ENCODE measurements at regions not wholly inside any gene's neighbourhood (a gene's known extent, or its start where the extent isn't known, plus 50 kb on each side); places are given as distances from the start of the nearest gene placed in this dataset.

DNA sequence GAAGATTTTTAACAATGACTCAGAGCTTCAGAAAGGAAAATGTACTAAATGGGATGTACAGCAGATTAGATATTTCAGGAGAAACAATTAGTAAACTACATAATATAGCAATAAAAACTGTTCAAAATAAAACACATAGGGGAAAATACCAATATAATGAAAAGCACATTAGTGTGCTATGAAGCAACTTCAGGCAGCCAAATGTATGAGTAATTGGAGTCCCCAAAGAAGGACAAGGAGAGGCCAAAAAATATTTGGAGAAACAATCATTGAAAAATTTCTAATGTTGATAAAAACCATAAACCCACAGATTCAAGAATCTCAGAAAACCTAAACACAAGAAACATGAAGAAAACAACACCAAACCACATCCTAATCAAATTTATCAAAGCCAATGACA lies 129.3 kb upstream of the CHRDL1 start:
- TF ChIP-seq RARB (CRISPR knock-in tag; IDR thresholded peaks at IDR 0.05): no peak
- TF ChIP-seq, protein P1, sequence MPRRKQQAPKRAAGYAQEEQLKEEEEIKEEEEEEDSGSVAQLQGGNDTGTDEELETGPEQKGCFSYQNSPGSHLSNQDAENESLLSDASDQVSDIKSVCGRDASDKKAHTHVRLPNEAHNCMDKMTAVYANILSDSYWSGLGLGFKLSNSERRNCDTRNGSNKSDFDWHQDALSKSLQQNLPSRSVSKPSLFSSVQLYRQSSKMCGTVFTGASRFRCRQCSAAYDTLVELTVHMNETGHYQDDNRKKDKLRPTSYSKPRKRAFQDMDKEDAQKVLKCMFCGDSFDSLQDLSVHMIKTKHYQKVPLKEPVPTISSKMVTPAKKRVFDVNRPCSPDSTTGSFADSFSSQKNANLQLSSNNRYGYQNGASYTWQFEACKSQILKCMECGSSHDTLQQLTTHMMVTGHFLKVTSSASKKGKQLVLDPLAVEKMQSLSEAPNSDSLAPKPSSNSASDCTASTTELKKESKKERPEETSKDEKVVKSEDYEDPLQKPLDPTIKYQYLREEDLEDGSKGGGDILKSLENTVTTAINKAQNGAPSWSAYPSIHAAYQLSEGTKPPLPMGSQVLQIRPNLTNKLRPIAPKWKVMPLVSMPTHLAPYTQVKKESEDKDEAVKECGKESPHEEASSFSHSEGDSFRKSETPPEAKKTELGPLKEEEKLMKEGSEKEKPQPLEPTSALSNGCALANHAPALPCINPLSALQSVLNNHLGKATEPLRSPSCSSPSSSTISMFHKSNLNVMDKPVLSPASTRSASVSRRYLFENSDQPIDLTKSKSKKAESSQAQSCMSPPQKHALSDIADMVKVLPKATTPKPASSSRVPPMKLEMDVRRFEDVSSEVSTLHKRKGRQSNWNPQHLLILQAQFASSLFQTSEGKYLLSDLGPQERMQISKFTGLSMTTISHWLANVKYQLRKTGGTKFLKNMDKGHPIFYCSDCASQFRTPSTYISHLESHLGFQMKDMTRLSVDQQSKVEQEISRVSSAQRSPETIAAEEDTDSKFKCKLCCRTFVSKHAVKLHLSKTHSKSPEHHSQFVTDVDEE (CRISPR knock-in tag; IDR thresholded peaks at IDR 0.05): no peak
